Fibroblast of lung (primary cell): ENCODE measurements at regions not wholly inside any gene's neighbourhood (a gene's known extent, or its start where the extent isn't known, plus 50 kb on each side); places are given as distances from the start of the nearest gene placed in this dataset.

ENCODE experiments used
- DNase-seq, 2 donors: peaks; one replicate each; pipeline versions ENCODE4 v3.0.0 to v3.0.0-alpha.2; 2010; ENCODE audit warnings: low read depth in 2 of 2
- H2AFZ ChIP-seq: 2 replicates; pipeline ENCODE4 v1.5.1; 2012; ENCODE audit warnings: low read length, control low read depth, inconsistent platforms
- H3K27ac ChIP-seq: 2 replicates; pipeline ENCODE4 v1.5.1; 2011; ENCODE audit warnings: low read length, control low read depth; ENCODE audit not compliant: insufficient read depth
- H3K27me3 ChIP-seq: 2 replicates; pipeline ENCODE4 v1.5.1; 2011; ENCODE audit warnings: mild to moderate bottlenecking, low read length; ENCODE audit not compliant: control insufficient read depth, insufficient read depth
- H3K36me3 ChIP-seq: 2 replicates; pipeline ENCODE4 v1.5.1; 2011; ENCODE audit warnings: low read length; ENCODE audit not compliant: control insufficient read depth, insufficient read depth
- H3K4me1 ChIP-seq: 2 replicates; pipeline ENCODE4 v1.5.1; 2011; ENCODE audit warnings: low read length; ENCODE audit not compliant: control insufficient read depth, insufficient read depth; ENCODE audit errors: extremely low read depth
- H3K4me2 ChIP-seq: 2 replicates; pipeline ENCODE4 v1.5.1; 2011; ENCODE audit warnings: low read length, control low read depth; ENCODE audit not compliant: insufficient read depth; ENCODE audit errors: extremely low read depth
- H3K4me3 ChIP-seq, 4 experiments: fragments of 200-600 bp in 1 of 4; sonication (generic) in 1 of 4; replicated peaks in 1 of 4; 2 replicates each; pipeline ENCODE4 v1.5.1; 2011 to 2016; ENCODE audit warnings: low read length in 4 of 4, low read depth in 3 of 4, mild to moderate bottlenecking in 3 of 4, control low read depth in 2 of 4, inconsistent platforms in 1 of 4, mixed read lengths in 1 of 4; ENCODE audit not compliant: insufficient read depth in 1 of 4; ENCODE audit errors: control extremely low read depth in 1 of 4
- H3K79me2 ChIP-seq: 2 replicates; pipeline ENCODE4 v1.5.1; 2012; ENCODE audit warnings: mild to moderate bottlenecking, low read length, inconsistent platforms; ENCODE audit not compliant: control insufficient read depth, insufficient read depth
- H3K9ac ChIP-seq: 2 replicates; pipeline ENCODE4 v1.5.1; 2011; ENCODE audit warnings: mild to moderate bottlenecking, low read length, control low read depth; ENCODE audit not compliant: insufficient read depth
- H3K9me3 ChIP-seq: 2 replicates; pipeline ENCODE4 v1.5.1; 2012; ENCODE audit warnings: low read depth, low read length; ENCODE audit not compliant: control insufficient read depth, insufficient read depth
- H4K20me1 ChIP-seq: 2 replicates; pipeline ENCODE4 v1.5.1; 2011; ENCODE audit warnings: low read length; ENCODE audit not compliant: control insufficient read depth, insufficient read depth; ENCODE audit errors: extremely low read depth
- CTCF ChIP-seq, 2 donors: IDR thresholded peaks in 1 of 2; conservative IDR thresholded peaks in 1 of 2; 1 replicate in 1 of 2; 2 replicates in 1 of 2; pipeline ENCODE4 v1.5.1; 2011 to 2012; ENCODE audit warnings: low read length in 2 of 2, control low read depth in 1 of 2, inconsistent platforms in 1 of 2, low read depth in 1 of 2, mild to moderate bottlenecking in 1 of 2
- EZH2 ChIP-seq: IDR thresholded peaks from 2 replicates; pipeline ENCODE4 v1.5.1; 2012; ENCODE audit warnings: low read length, control low read depth, mild to moderate bottlenecking; ENCODE audit errors: missing control alignments

DNA sequence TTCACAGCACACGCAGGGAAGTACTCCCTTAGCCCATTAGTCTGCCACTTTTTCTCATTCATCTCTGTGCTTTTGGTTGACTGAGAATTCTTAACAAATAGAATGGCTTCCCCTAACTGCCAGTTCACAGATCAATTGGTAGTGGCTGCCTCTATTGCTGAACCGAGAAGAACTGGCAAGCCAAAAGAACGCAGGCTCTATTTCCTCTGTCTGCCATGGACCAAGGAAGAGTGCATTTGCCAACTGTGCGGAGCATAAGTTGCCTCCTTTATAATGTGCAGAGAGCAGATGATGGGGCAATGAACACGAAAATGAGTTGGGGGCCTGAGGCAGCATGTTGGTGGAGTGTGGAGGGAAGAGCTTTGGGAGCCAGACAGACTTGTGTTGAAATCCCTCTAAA is 483.1 kb upstream of the CAMK1G start:
- Histone ChIP-seq H3K9me3 (no peaks in the 10 kb centered on the region), H4K20me1 (no peaks in the 10 kb centered on the region), H3K4me2 (no peak overlapping the region), H2AFZ (no peak overlapping the region), H3K9ac (no peak overlapping the region), H3K79me2 (no peaks in the 10 kb centered on the region), H3K27me3 (peaks cover 2% of the 10 kb centered on the region), H3K4me3 (no peak overlapping the region), H3K27ac (no peak overlapping the region), H3K4me1 (no peaks in the 10 kb centered on the region), H3K36me3 (no peaks in the 10 kb centered on the region)
- TF ChIP-seq CTCF (conservative IDR thresholded peaks at IDR 0.05 in 1 of 2, IDR thresholded peaks at IDR 0.05 in 1 of 2; ENCODE audit: low read depth in 1 of 2, low read length in 2 of 2), result no peak
- no peak for TF ChIP-seq EZH2
- DNase-seq, result no peak

DNA sequence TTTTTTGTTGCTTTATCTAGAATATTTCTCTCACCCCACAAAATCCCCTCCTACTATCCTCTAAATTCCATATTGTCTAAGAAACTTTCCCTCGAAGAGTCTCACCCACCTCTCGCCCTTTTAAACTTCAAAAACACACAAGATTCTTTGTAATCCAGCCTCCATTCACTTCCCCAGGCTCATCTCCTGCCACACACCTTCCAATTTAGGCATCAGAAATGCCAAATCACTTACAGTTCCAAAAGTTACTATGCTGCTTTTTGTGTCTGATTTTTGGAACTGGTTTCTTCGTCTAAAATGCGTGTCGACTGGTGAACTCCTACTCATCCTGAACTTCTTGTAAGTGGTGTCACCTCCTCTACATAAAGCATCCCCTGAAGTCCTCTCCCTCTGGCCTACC is 482.4 kb upstream of the CAMK1G start:
- H4K20me1 ChIP-seq, result no peaks in the 10 kb centered on the region
- no peaks in the 10 kb centered on the region for H3K79me2 ChIP-seq
- H3K27me3 ChIP-seq, result peaks cover 2% of the 10 kb centered on the region
- H3K9me3 ChIP-seq, result no peaks in the 10 kb centered on the region
- H2AFZ ChIP-seq, result no peak overlapping the region
- no peaks in the 10 kb centered on the region for H3K36me3 ChIP-seq
- H3K4me3 ChIP-seq, result no peak overlapping the region
- no peak for DNase-seq
- no peak overlapping the region for H3K9ac ChIP-seq
- no peak for TF ChIP-seq CTCF (conservative IDR thresholded peaks at IDR 0.05 in 1 of 2, IDR thresholded peaks at IDR 0.05 in 1 of 2; ENCODE audit: low read depth in 1 of 2, low read length in 2 of 2)
- no peak for TF ChIP-seq EZH2
- no peaks in the 10 kb centered on the region for H3K4me1 ChIP-seq
- H3K4me2 ChIP-seq, result no peak overlapping the region
- no peak overlapping the region for H3K27ac ChIP-seq

DNA sequence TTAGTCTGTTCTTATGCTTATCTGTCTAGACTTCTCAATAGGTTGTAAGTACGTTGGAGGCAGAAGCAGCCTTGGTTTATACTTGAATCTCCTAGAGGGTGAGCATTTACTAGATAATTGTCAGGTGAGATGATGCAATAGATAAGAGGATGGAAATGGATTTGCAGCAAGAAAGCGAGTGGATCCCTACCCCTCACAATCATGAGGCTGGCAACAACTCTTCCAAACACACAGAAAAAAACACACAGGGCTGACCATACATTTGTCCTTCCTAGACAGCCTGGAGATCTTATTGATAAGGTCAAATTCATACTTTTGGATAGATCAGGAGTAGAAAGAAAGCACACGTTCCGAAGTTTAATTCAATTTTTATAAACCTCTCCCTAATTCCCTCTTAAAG is 481.4 kb upstream of the CAMK1G start:
- Histone ChIP-seq H2AFZ (no peak overlapping the region), H3K9ac (no peak overlapping the region), H3K4me1 (no peaks in the 10 kb centered on the region), H3K27ac (no peak overlapping the region), H3K79me2 (no peaks in the 10 kb centered on the region), H4K20me1 (no peaks in the 10 kb centered on the region), H3K9me3 (no peaks in the 10 kb centered on the region), H3K4me2 (no peak overlapping the region), H3K4me3 (no peak overlapping the region), H3K36me3 (no peaks in the 10 kb centered on the region), H3K27me3 (peaks cover 2% of the 10 kb centered on the region)
- TF ChIP-seq CTCF (conservative IDR thresholded peaks at IDR 0.05 in 1 of 2, IDR thresholded peaks at IDR 0.05 in 1 of 2; ENCODE audit: low read depth in 1 of 2, low read length in 2 of 2), result no peak
- no peak for TF ChIP-seq EZH2
- no peak for DNase-seq
